ENCODE measurements at regions not wholly inside any gene's neighbourhood (a gene's known extent, or its start where the extent isn't known, plus 50 kb on each side); places are given as distances from the start of the nearest gene placed in this dataset.

- TF ChIP-seq CTCF (IDR thresholded peaks at IDR 0.05; ENCODE audit: insufficient read depth, low read length, poor library complexity, severe bottlenecking) (no peak), EZH2phosphoT487 (conservative IDR thresholded peaks at IDR 0.05; ENCODE audit: low read length) (no peak)
Measured at GRCh38 chr2:212918336-212918735, 233.1 kb downstream of the IKZF2 start.
